ENCODE measurements at regions not wholly inside any gene's neighbourhood (a gene's known extent, or its start where the extent isn't known, plus 50 kb on each side); places are given as distances from the start of the nearest gene placed in this dataset.

GRCh38 chr9:113664181-113664875 lies 200.8 kb downstream of the RGS3 start:
- Histone ChIP-seq H3K9ac (no peak overlapping the region), H3K4me1 (peaks cover 56% of the 10 kb centered on the region), H3K27ac (no peak overlapping the region), H3K4me2 (peak overlapping the region; percentile 4; the same call in 1 of the 2 replicates), H3K27me3 (no peaks in the 10 kb centered on the region), H3K36me3 (no peaks in the 10 kb centered on the region), H3K9me3 (no peaks in the 10 kb centered on the region), H4K20me1 (no peaks in the 10 kb centered on the region), H3K4me3 (no peak overlapping the region)
- no peak for TF ChIP-seq Cebpa-rat (IDR thresholded peaks at IDR 0.05)

- no peak for TF ChIP-seq Cebpa-rat (IDR thresholded peaks at IDR 0.05)
- Histone ChIP-seq H3K36me3 (no peaks in the 10 kb centered on the region), H3K27ac (no peak overlapping the region), H3K9ac (no peak overlapping the region), H3K9me3 (no peaks in the 10 kb centered on the region), H3K4me2 (no peak overlapping the region), H3K27me3 (no peaks in the 10 kb centered on the region), H3K4me3 (no peak overlapping the region), H4K20me1 (no peaks in the 10 kb centered on the region), H3K4me1 (peaks cover 59% of the 10 kb centered on the region)
Observed at GRCh38 chr9:113665064-113665463, 201.5 kb downstream of the RGS3 start.

GRCh38 chr9:113665756-113666155 lies 202.2 kb downstream of the RGS3 start:
- no peak overlapping the region for H3K27ac ChIP-seq
- no peaks in the 10 kb centered on the region for H3K27me3 ChIP-seq
- H4K20me1 ChIP-seq = no peaks in the 10 kb centered on the region
- no peak overlapping the region for H3K9ac ChIP-seq
- peaks cover 66% of the 10 kb centered on the region for H3K4me1 ChIP-seq
- no peak overlapping the region for H3K4me2 ChIP-seq
- H3K4me3 ChIP-seq = no peak overlapping the region
- H3K9me3 ChIP-seq = no peaks in the 10 kb centered on the region
- no peak for TF ChIP-seq Cebpa-rat (IDR thresholded peaks at IDR 0.05)
- no peaks in the 10 kb centered on the region for H3K36me3 ChIP-seq

GRCh38 chr9:113668061-113668460 lies 204.5 kb downstream of the RGS3 start:
- Histone ChIP-seq H3K36me3 (no peaks in the 10 kb centered on the region), H3K27me3 (no peaks in the 10 kb centered on the region), H3K4me2 (peak overlapping the region; percentile 44; the same call in 1 of the 2 replicates), H3K9me3 (no peaks in the 10 kb centered on the region), H4K20me1 (no peaks in the 10 kb centered on the region), H3K9ac (no peak overlapping the region), H3K4me3 (no peak overlapping the region), H3K4me1 (peaks cover 78% of the 10 kb centered on the region), H3K27ac (0 out of 2 replicates have a peak overlapping the region, but pooled peaks have one; percentile 65)
- no peak for TF ChIP-seq Cebpa-rat (IDR thresholded peaks at IDR 0.05)

GRCh38 chr9:113669522-113670115 lies 206.1 kb downstream of the RGS3 start:
- no peak for TF ChIP-seq Cebpa-rat (IDR thresholded peaks at IDR 0.05)

GRCh38 chr9:113673726-113674125 lies 202.4 kb upstream of the ZNF618 start:
- TF ChIP-seq Cebpa-rat (IDR thresholded peaks at IDR 0.05) = no peak
- Histone ChIP-seq H3K4me1 (peaks cover 99% of the 10 kb centered on the region), H3K4me3 (peak overlapping the region; percentile 29; the same call in 1 of the 2 replicates), H3K9me3 (no peaks in the 10 kb centered on the region), H3K4me2 (peak overlapping the region; percentile 93), H3K27me3 (no peaks in the 10 kb centered on the region), H3K9ac (peak overlapping the region; percentile 76; the same call in 1 of the 2 replicates), H3K36me3 (no peaks in the 10 kb centered on the region), H3K27ac (peak overlapping the region; percentile 90), H4K20me1 (no peaks in the 10 kb centered on the region)

More at GRCh38 chr9:113669522-113670115, 206.1 kb downstream of the RGS3 start:
- no peak overlapping the region; the same call in 1 of the 2 replicates for H3K9ac ChIP-seq
- H3K27me3 ChIP-seq = no peaks in the 10 kb centered on the region
- peak overlapping the region; percentile 93 for H3K4me2 ChIP-seq
- no peaks in the 10 kb centered on the region for H4K20me1 ChIP-seq
- H3K4me1 ChIP-seq = peaks cover 79% of the 10 kb centered on the region
- H3K36me3 ChIP-seq = no peaks in the 10 kb centered on the region
- peak overlapping the region; percentile 67 for H3K27ac ChIP-seq
- H3K4me3 ChIP-seq = no peak overlapping the region
- no peaks in the 10 kb centered on the region for H3K9me3 ChIP-seq

- Histone ChIP-seq H3K9me3 (no peaks in the 10 kb centered on the region), H3K4me1 (peaks cover 99% of the 10 kb centered on the region), H3K36me3 (no peaks in the 10 kb centered on the region), H3K27me3 (no peaks in the 10 kb centered on the region), H3K4me3 (peak overlapping the region; percentile 15; the same call in 1 of the 2 replicates), H3K4me2 (peak overlapping the region; percentile 93), H3K27ac (peak overlapping the region; percentile 90), H4K20me1 (no peaks in the 10 kb centered on the region), H3K9ac (peak overlapping the region; percentile 76)
- no peak for TF ChIP-seq Cebpa-rat (IDR thresholded peaks at IDR 0.05)
Observed at GRCh38 chr9:113674436-113674835, 201.7 kb upstream of the ZNF618 start.

GRCh38 chr9:113675475-113675941 lies 200.6 kb upstream of the ZNF618 start:
- H3K9me3 ChIP-seq = no peaks in the 10 kb centered on the region
- no peaks in the 10 kb centered on the region for H3K36me3 ChIP-seq
- TF ChIP-seq Cebpa-rat (IDR thresholded peaks at IDR 0.05) = no peak
- H3K4me2 ChIP-seq = peak overlapping the region; percentile 93
- H3K27ac ChIP-seq = peak overlapping the region; percentile 90
- H3K27me3 ChIP-seq = no peaks in the 10 kb centered on the region
- peak overlapping the region; percentile 15; the same call in 1 of the 2 replicates for H3K4me3 ChIP-seq
- peak overlapping the region; percentile 76 for H3K9ac ChIP-seq
- no peaks in the 10 kb centered on the region for H4K20me1 ChIP-seq
- H3K4me1 ChIP-seq = peaks cover 99% of the 10 kb centered on the region

- H3K27me3 ChIP-seq = no peaks in the 10 kb centered on the region
- H3K4me3 ChIP-seq = peak overlapping the region; percentile 44
- peaks cover 94% of the 10 kb centered on the region for H3K4me1 ChIP-seq
- TF ChIP-seq Cebpa-rat (IDR thresholded peaks at IDR 0.05) = peak; percentile 90
- no peaks in the 10 kb centered on the region for H3K9me3 ChIP-seq
- H3K9ac ChIP-seq = peak overlapping the region; percentile 76
- peak overlapping the region; percentile 93 for H3K4me2 ChIP-seq
- no peaks in the 10 kb centered on the region for H4K20me1 ChIP-seq
- no peaks in the 10 kb centered on the region for H3K36me3 ChIP-seq
- H3K27ac ChIP-seq = peak overlapping the region; percentile 90
Observed at GRCh38 chr9:113677057-113677456, 199.1 kb upstream of the ZNF618 start.

- H3K9me3 ChIP-seq = no peaks in the 10 kb centered on the region
- no peaks in the 10 kb centered on the region for H4K20me1 ChIP-seq
- peak overlapping the region; percentile 93 for H3K4me2 ChIP-seq
- H3K36me3 ChIP-seq = no peaks in the 10 kb centered on the region
- peak overlapping the region; percentile 90 for H3K27ac ChIP-seq
- TF ChIP-seq Cebpa-rat (IDR thresholded peaks at IDR 0.05) = no peak
- H3K27me3 ChIP-seq = no peaks in the 10 kb centered on the region
- H3K4me1 ChIP-seq = peaks cover 92% of the 10 kb centered on the region
- H3K4me3 ChIP-seq = no peak overlapping the region
- peak overlapping the region; percentile 76 for H3K9ac ChIP-seq
Observed at GRCh38 chr9:113677569-113677968, 198.5 kb upstream of the ZNF618 start.
